Ureter (tissue), 1 donor: ENCODE measurements at regions not wholly inside any gene's neighbourhood (a gene's known extent, or its start where the extent isn't known, plus 50 kb on each side); places are given as distances from the start of the nearest gene placed in this dataset.
"Not testable (repeated sequence)": the region's sequence is repeated elsewhere in the genome, so short reads cannot be mapped to it uniquely, and the experiment has no call there.

ENCODE experiments used
- DNase-seq: peaks from one replicate; pipeline ENCODE4 v3.0.0-alpha.2; 2020; ENCODE audit warnings: low spot score
- donor health status: DM: yes; HTN: yes; CAD: no.

DNA sequence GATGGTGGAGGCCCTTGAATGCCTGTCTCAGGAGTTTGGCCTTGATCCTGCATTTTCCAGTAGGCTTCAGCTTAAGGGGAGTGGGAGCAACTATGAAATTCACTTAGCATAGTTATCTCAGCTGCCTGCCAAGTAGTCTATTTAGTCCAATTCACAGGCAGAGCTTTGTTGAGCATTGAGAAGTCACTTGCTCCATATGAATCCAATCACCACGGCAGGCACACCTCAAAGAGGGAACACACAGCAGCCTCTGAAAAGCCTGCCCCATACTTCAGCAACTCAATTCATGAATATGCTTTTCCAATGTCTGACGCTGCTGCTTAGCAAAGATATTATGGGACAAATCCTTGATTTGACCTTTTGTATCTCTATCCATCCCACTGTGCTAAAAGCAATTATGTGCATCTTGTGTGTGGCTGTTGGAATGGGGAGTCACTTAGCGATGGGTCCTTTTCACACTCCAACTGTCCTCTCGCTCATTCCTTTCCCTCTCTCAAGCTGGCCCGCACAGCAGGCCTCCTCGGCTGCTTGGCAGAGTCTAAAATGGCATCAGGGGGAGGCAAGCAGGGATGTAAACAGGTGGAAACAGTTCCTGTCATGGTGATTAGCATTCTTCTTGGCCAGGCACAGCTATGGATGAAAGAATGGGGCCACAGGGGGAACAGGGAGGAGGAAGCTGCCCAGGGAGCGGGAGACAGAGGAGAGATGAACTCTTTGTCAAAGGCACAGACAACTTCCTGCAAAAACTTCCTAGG lies 56.0 kb upstream of the LRPPRC start:
- no peak for DNase-seq

DNA sequence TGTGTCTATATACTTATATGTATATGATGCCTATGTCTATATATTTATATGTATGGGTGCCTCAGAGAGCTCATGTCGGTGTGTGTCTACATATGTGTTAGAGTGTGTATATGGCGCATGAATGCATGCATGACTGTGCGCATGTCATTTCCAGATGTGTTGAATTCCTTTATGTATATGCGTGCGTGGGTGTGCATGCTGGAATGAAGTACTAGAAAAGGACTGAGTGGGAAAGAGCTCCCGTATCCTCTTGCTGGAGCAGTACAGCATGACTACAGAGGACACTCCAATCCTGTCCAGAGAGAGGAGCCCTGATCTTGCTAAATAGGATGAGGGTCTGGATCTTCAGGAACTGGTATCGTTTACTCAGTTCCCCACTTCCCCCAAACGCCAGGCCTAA lies 56.8 kb upstream of the LRPPRC start:
- no peak for DNase-seq

DNA sequence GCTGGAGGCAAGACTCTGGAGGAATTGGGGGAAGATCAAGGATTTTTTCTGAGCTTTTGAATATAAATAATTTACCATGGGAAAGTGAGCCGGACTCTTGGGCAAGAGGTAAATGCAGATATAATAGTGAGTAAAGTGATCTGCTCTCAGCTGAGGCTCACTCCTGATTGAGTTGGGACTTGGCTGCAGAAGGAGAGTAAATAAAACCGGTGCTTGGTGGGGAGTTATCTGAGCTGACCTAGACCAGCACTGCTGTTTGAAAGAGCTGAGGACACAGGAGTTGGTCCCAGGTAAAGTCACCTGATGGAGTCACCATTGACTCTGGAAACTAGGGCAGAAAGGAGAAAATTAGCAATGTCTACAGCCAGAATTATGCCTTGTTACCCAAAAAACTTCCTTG lies 57.3 kb upstream of the LRPPRC start:
- no peak for DNase-seq

DNA sequence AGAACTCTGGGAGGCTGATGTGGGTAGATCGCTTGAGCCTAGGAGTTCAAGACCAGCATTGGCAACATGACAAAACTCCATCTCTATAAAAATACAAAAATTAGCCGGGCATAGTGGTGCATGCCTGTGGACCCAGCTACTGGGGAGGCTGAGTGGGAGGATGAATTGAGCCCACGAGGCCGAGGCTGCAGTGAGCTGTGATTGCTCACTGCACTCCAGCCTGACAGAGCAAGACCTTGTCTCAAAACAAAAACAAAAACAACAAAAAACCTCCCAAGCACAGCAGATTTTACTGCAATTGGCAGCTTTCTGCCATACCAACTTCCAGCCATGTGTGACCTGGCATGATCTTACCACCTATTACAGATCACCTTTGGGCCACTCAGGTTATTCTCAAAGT lies 57.7 kb upstream of the LRPPRC start:
- DNase-seq = no peak

DNA sequence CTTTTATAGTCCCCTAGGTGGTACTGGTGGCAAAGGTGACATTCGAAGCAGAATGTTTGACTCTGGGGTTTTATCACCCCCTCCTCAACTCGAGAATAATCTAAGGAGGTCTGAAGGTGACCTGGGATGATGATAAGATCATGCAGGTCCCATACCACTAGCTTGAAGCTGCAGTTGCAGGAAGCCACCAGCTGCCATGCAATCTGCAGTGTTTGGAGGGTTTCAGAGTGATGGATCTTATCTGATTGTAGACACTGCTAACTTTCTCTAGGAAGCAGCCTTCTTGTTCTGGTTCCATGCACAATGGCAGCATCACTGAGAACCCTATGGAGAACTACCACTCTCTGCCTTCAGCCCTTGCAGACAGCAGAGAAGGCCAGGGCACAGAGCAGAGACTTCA lies 59.4 kb upstream of the LRPPRC start:
- DNase-seq = no peak

DNA sequence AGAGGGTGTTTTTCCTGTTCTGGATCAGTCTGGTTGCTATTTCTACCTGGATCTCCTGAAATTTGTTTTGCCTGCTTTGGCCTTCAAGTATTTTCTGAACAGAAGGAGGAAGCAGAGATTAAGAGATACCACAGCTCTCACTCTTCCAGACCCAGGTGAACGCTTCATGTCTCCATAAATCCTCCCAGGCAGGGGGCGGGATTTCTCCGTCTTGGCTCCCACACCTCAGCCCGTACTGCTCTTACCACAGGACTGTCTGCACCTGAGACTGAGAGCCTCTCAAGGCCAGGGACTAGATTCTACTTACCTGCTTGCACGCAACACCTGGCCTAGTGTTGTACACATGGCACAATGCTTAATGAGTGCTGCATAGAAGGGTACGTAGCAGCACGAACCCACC lies 59.9 kb upstream of the LRPPRC start:
- no peak for DNase-seq

DNA sequence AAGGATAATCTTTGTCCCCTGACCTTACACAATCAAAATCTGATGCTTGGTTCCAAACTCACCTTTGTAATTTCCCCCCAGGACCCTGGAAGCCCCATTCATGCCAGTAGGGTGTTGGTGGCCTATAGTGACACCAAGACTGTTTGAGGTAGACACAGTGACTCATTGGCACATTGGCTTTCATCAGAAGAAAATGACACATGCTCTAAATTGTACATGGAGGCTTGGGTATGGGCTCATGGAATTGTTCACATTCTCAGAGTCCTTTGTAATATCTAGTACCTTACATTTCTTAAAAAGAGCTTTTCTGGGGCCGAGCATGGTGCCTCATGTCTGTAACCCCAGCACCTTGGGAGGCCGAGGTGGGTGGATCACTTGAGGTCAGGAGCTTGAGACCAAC lies 61.2 kb upstream of the LRPPRC start:
- no peak for DNase-seq

DNA sequence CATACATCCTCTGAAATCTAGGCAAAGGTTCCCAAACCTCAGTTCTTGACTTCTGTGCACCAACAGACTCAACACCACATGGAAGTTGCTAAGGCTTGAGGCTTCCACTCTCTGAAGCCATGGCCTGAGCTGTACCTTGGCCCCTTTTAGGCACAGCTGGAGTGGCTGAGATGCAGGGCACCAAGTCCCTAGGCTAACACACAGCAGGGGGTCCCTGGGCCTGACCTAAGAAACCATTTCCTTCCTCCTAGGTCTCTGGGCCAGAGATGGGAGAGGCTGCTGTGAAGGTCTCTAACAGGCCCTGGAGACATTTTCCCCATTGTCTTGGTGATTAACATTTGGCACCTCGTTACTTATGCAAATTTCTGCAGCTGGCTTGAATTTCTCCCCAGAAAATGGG lies 64.5 kb upstream of the LRPPRC start:
- not testable (repeated sequence) for DNase-seq

DNA sequence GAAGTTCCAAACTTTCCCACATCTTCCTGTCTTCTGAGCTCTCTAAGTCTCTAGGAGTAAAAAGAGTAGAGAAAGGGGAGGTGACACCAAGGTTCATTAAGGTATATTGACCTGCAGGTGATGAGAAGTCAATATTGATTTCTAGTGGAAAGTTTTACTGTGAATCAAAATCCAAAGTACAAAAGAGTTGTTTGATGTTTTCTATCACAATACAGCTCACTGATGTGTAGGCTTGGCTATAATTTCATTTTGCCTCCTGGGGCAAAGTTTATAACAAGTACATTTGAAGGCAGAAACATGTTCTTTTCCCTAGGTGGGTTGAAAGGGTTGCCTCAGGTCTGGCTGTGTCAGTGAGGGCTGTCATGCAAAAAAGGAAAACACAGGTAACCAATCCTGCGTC lies 65.2 kb upstream of the LRPPRC start:
- DNase-seq = no peak

DNA sequence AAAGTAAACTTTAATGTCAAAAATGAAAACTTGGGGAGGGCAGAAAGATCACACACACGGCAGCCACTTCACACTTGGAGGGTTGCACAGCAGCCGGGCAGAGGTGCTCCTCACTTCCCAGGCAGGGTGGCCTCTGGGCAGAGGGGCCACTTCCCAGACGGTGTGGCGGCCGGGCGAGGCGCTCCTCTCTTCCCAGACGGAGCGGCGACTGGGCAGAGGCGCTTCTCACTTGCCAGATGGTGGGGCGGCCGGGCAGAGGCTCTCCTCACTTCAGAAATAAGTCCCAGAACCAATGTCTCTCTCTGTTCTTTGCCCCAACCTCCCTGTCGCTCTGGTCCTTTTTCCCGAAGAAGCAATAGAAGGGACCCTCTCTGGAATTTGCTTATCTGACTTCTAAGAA lies 65.7 kb upstream of the LRPPRC start:
- DNase-seq = no peak

DNA sequence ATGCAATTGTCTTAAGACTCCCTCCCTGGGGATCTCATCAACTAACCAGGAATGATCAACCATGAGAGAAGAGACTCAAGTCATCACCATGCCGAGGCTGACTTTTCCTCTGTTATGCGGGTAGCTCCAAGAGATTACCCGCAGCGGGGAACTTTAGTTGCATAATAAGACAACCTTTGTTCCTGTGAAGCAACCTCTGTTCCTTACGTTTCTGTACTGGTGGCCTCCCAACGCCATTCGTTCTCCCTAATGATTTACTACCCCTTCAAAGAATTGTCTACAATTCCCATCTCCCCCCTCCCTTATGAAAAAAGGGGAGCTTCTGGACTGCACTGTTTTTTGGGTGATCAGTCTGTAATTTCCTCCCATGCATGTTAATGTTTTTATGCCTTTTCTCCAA lies 66.1 kb upstream of the LRPPRC start:
- no peak for DNase-seq

DNA sequence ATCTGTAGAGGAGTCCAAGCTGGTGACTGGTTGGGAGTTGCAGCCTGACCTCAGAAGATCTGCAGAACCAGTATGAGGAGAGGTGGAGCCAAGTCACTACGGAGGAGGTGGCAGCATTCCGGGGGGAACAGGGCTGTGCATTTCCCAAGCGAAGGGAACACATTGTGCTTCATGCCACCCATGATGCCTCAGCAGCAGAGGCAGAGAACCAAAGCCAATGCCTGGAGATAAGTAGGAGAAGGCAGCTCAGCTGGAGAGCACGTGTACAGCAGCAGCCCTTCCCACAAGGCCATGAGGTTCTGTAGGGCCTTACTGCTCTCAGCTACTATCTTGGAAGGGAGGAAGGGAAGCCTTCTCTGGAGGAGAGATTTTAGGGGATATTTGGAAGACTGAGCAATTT lies 67.2 kb upstream of the LRPPRC start:
- no peak for DNase-seq

DNA sequence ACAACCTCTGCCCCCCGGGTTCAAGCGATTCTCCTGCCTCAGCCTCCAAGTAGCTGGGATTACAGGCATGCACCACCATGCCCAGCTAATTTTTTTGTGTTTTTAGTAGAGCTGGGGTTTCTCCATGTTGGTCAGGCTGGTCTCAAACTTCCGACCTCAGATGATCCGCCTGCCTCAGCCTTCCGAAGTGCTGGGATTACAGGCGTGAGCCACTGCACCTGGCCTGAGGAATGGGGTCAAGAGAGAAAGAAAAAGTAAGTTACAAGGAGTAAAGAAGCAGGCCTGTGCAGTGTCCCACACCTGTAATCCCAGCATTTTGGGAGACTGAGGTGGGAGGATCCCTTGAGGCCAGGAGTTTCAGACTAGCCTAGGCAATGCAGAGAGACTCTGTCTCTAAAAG lies 68.5 kb upstream of the LRPPRC start:
- DNase-seq = not testable (repeated sequence)

DNA sequence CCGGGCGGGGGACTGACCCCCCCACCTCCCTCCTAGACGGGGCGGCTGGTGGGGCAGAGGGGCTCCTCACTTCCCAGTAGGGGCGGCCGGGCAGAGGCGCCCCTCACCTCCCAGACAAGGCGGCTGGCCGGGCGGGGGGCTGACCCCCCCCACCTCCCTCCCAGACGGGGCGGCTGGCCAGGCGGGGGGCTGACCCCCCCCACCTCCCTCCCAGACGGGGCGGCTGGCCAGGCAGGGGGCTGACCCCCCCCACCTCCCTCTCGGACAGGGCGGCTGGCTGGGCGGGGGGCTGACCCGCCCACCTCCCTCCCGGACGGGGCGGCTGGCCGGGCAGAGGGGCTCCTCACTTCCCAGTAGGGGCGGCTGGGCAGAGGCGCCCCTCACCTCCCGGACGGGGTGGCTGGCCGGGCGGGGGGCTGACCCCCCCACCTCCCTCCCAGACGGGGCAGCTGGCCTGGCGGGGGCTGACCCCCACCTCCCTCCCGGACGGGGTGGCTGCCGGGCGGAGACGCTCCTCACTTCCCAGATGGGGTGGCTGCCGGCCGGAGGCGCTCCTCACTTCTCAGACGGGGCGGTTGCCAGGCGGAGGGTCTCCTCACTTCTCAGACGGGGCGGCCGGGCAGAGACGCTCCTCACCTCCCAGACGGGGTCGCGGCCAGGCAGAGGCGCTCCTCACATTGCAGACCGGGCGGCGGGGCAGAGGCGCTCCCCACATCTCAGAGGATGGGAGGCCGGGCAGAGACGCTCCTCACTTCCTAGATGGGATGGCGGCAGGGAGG lies 71.4 kb upstream of the LRPPRC start:
- not testable (repeated sequence) for DNase-seq

DNA sequence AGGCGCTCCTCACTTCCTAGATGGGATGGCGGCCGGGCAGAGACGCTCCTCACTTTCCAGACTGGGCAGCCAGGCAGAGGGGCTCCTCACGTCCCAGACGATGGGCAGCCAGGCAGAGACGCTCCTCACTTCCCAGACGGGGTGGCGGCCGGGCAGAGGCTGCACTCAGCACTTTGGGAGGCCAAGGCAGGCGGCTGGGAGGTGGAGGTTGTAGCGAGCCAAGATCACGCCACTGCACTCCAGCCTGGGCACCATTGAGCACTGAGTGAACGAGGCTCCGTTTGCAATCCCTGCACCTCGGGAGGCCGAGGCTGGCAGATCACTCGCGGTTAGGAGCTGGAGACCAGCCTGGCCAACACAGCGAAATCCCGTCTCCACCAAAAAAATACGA lies 72.0 kb upstream of the LRPPRC start:
- not testable (repeated sequence) for DNase-seq

DNA sequence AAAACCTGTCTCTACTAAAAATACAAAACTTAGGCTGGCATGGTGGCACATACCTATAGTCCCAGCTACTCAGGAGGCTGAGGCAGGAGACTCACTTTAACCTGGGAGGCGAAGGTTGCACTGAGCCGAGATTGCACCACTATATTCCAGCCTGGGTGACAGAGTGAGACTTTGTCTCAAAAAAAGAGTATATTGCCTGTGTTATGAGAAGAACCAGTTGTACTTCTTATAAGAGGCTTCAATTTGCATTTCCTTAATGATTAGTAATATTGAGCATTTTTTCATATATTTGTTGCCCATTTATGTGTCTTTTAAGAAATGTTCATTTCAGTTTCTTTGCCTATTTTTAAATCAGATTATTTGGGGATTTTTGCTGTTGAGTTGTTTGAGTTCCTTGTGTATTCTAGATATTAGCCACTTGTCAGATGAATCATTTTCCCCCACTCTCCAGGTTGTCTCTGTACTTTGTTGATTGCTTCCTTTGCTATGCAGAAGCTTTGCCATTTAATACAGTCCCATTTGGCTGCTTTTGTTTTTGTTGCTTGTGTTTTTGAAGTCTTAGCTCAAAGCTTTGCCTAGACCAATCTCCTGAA lies 75.8 kb upstream of the LRPPRC start:
- no peak for DNase-seq

DNA sequence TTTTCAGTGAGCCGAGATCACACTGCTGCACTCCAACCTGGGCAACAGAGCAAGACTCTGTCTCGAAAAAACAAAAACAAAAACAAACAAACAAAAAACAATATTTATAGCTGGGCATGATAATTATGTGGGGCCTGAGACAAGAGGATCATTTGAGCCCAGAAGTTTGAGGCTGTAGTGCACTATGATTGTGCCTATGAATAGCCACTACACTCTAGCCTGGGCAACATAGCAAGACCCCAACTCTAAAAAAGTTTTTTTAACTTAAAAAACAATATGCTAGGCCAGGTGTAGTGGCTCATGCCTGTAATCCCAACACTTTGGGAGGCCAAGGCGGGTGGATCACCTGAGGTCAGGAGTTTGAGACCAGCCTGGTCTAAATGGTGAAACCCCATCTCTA lies 77.9 kb upstream of the LRPPRC start:
- DNase-seq = not testable (repeated sequence)

DNA sequence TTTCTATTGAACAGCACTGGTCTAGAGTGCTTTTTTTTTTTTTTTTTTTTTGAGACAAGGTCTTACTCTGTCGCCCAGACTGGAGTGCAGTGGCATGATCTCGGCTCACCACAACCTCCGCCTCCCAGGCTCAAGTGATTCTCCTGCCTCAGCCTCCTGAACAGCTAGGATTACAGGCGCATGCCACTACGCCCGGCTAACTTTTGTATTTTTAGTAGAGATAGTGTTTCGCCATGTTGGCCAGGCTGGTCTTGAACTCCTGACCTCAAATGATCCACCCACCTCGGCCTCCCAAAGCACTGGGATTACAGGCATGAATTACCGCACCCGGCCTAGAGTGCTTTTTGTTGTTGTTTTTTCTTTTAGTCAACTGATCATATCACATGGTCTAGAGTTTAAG lies 79.0 kb upstream of the LRPPRC start:
- DNase-seq = not testable (repeated sequence)

DNA sequence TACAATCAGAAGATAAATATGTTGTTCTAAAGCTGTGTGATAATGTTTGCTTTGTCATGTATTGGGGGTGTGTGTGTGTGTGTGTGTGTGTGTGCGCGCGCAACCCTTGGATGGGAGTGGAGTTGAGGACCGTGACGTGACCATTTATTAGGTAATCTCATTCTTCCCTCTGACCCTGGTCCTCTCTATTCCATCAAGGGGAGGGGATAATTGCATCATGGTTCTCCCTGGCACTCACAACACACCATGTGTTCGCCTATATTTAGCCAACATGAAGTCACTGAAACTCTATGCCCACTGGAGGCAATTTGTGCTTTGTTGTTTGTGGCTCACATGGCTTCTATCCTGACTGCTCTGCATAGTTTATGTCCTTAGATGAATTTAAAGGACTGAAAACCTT lies 79.8 kb upstream of the LRPPRC start:
- no peak for DNase-seq

DNA sequence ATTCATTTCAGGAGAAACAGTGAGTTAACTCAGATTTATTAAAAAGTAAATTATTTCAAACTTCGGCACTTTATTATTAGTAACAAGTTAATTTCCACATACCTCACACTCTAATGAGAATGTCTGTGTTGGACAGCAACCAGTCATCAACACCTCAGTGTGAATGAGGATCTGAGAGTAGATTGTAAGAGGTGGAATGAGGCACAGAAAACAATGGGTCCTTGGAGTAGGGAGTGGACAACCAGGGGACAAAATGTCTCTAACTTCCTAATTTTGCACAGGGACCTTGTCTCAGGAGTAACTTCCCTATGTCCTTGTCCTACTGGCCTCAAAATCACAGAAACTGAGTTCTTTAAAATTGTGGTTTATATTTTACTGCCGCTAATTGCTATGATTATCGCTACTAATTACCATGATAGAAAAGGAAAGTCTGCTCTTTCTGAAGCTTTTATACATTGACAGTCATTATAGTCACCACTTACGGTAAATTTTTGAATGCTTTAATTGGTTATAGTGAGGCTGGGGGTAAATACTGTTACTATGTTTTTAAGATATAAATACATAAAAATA lies 82.2 kb upstream of the LRPPRC start:
- DNase-seq = no peak

DNA sequence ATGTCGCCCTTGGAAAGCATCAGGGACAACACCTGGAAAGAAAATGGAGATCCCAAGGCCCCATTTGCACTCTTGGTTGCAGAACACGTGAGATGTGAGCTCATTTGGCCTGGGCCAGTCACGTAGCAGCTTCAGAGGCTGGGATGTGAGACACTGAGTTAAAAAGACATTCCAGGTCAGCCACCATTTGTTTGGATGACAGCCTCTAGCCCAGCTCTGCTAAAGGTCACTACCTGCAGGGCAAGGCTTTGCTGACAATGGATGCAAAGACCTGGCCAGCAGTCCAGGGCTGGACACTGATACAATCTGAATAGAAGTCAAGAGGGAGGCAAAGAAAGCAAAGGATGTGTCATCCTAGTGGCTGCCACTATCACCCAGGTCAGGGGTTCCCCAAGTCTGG lies 83.9 kb upstream of the LRPPRC start:
- no peak for DNase-seq

DNA sequence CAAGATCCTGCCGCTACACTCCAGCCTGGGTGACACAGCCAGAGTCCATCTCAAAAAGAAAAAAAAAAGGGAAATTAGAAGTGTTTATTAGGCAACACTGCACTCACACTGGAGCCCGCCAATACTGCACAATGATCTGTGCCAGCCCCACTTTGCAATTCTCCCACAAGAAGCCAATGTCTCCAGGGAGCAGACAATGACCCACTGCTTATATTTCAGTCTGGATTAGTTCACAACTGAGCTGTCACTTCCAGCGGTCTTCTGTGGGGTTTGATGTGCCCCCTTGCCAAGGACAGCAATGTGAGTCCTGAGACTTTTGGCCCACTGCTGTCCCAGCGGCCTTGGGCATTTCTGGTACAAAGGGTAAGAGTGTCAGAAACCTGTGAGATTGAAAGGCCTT lies 85.6 kb upstream of the PPM1B start:
- no peak for DNase-seq

DNA sequence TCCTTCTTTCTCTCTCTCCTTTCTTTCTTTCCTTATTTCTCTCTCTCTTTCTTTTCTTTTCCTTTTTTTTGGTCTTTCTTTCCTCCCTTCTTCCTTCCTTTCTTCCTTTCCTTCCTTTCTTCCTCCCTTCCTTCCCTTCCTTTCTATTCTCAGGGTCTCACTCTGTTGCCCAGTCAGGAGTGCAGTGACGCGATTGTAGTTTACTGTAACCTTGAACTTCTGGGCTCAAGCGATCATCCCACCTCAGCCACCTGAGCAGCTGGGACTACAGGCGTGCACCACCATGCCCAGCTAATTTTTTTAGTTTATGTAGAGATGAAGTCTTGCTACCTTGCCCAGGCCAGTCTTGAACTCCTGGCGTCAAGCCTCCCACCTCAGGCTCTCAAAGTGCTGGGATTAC lies 83.8 kb upstream of the PPM1B start:
- no peak for DNase-seq
